GM21390 (cell line): ENCODE measurements at regions not wholly inside any gene's neighbourhood (a gene's known extent, or its start where the extent isn't known, plus 50 kb on each side); places are given as distances from the start of the nearest gene placed in this dataset.

Source experiments
- ATAC-seq: cut with Tn5 transposase; IDR thresholded peaks from one replicate; pipeline ENCODE4 v1.9.1; 2021; ENCODE audit not compliant: unreplicated experiment

- peak; percentile 76 for ATAC-seq
Measured at GRCh38 chr6:15879371-15880261, 216.8 kb upstream of the DTNBP1 start.

GRCh38 chr6:15877231-15877630 lies 214.4 kb upstream of the DTNBP1 start:
- no peak for ATAC-seq

- ATAC-seq, result peak; percentile 51
Measured at GRCh38 chr6:15876406-15876805, 213.6 kb upstream of the DTNBP1 start.

GRCh38 chr6:15875797-15876196 lies 213.0 kb upstream of the DTNBP1 start:
- no peak for ATAC-seq

- no peak for ATAC-seq
Measured at GRCh38 chr6:15874821-15875220, 212.0 kb upstream of the DTNBP1 start.

GRCh38 chr6:15874326-15874725 lies 211.5 kb upstream of the DTNBP1 start:
- no peak for ATAC-seq

- no peak for ATAC-seq
Measured at GRCh38 chr6:15872241-15873103, 209.6 kb upstream of the DTNBP1 start.

- ATAC-seq, result no peak
Measured at GRCh38 chr6:15871276-15871675, 208.4 kb upstream of the DTNBP1 start.

GRCh38 chr6:15870333-15871043 lies 207.7 kb upstream of the DTNBP1 start:
- no peak for ATAC-seq

GRCh38 chr6:15864708-15865062 lies 201.9 kb upstream of the DTNBP1 start:
- ATAC-seq, result no peak

GRCh38 chr6:15864038-15864707 lies 201.3 kb upstream of the DTNBP1 start:
- no peak for ATAC-seq

GRCh38 chr6:15862810-15863209 lies 200.0 kb upstream of the DTNBP1 start:
- ATAC-seq, result no peak

GRCh38 chr6:15861486-15861885 lies 198.7 kb upstream of the DTNBP1 start:
- ATAC-seq, result no peak

GRCh38 chr6:15854826-15855710 lies 192.2 kb upstream of the DTNBP1 start:
- no peak for ATAC-seq

- no peak for ATAC-seq
Measured at GRCh38 chr6:15854378-15854777, 191.6 kb upstream of the DTNBP1 start.

GRCh38 chr6:15853259-15853658 lies 190.4 kb upstream of the DTNBP1 start:
- ATAC-seq, result no peak

GRCh38 chr6:15852289-15852688 lies 189.5 kb upstream of the DTNBP1 start:
- ATAC-seq, result no peak

GRCh38 chr6:15849395-15849794 lies 186.6 kb upstream of the DTNBP1 start:
- no peak for ATAC-seq

- ATAC-seq, result no peak
Measured at GRCh38 chr6:15845492-15845891, 182.7 kb upstream of the DTNBP1 start.

- ATAC-seq, result no peak
Measured at GRCh38 chr6:15843764-15844163, 180.9 kb upstream of the DTNBP1 start.
